ENCODE measurements at regions not wholly inside any gene's neighbourhood (a gene's known extent, or its start where the extent isn't known, plus 50 kb on each side); places are given as distances from the start of the nearest gene placed in this dataset.

DNA sequence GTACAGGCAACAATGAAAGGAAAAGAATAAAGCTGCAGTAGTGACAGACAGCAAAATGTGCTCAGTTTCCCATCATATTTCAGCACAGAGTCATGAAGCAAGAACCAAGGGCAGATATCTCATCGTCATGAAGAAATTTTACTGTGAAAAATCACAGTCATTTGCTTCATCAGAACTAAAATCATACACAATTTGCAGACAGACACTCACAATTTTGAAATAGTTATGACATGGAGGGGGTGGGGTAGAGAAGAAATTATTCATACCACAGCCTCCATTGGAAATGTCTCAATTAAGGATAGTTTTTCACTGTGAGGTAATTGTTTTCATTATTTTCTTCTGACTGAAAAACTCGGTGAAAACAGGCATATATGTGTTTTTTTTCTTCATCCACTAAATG lies 78.8 kb upstream of the CNTN3 start:
- Mint-ChIP-seq H3K36me3 (ENCODE audit: low read depth) (no peaks in the 10 kb centered on the region), H3K4me3 (no peak overlapping the region), H3K27ac (no peak overlapping the region), H3K9me3 (no peaks in the 10 kb centered on the region), H3K4me1 (no peaks in the 10 kb centered on the region), H3K27me3 (ENCODE audit: insufficient read depth) (no peaks in the 10 kb centered on the region)
- Histone ChIP-seq H3K9me3 (ENCODE audit: control insufficient read depth, low read length) (peaks cover 4% of the 10 kb centered on the region), H3K27me3 (ENCODE audit: control insufficient read depth, insufficient read depth, low read length, poor library complexity, severe bottlenecking) (no peaks in the 10 kb centered on the region), H3K36me3 (ENCODE audit: control insufficient read depth, insufficient read depth, low read length) (no peaks in the 10 kb centered on the region), H3K9ac (ENCODE audit: extremely low read depth, low read length, poor library complexity, severe bottlenecking) (no peak overlapping the region), H3K27ac (ENCODE audit: low read depth, low read length) (no peak overlapping the region), H3K4me3 (ENCODE audit: low read length) (no peak overlapping the region), H3K4me1 (ENCODE audit: control insufficient read depth, insufficient read depth, low read length) (peaks cover 4% of the 10 kb centered on the region)
- DNase-seq, result no peak
- TF ChIP-seq, protein P1, sequence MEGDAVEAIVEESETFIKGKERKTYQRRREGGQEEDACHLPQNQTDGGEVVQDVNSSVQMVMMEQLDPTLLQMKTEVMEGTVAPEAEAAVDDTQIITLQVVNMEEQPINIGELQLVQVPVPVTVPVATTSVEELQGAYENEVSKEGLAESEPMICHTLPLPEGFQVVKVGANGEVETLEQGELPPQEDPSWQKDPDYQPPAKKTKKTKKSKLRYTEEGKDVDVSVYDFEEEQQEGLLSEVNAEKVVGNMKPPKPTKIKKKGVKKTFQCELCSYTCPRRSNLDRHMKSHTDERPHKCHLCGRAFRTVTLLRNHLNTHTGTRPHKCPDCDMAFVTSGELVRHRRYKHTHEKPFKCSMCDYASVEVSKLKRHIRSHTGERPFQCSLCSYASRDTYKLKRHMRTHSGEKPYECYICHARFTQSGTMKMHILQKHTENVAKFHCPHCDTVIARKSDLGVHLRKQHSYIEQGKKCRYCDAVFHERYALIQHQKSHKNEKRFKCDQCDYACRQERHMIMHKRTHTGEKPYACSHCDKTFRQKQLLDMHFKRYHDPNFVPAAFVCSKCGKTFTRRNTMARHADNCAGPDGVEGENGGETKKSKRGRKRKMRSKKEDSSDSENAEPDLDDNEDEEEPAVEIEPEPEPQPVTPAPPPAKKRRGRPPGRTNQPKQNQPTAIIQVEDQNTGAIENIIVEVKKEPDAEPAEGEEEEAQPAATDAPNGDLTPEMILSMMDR (conservative IDR thresholded peaks at IDR 0.05), result no peak
- 93% methylated on average over 2 of the region's 2 CpGs; no CpG with 5 or more reads in 1 of the 2 experiments for WGBS, 2 experiments (ENCODE audit: insufficient coverage in 1 of 2, insufficient read length in 1 of 2)

DNA sequence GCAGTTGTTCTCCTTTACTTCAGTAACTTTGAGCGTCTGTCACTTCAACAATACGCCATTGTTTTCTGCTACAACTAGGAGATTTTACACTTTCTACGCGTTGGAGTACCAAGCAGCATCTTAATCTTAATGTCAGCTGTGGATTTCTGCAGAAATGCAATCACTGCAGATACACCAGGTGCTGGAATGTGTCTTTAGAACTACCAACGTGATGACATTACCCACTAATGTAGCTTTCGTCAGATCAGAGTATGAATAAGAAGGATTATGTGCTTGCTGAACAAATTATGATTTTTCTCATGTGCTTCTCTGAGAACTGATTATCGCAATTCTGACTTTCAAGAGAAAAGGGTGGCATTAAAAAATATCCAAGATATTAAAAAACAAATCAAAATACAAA lies 77.5 kb upstream of the CNTN3 start:
- peaks cover 4% of the 10 kb centered on the region for H3K4me1 ChIP-seq (ENCODE audit: control insufficient read depth, insufficient read depth, low read length)
- TF ChIP-seq, protein P1 (conservative IDR thresholded peaks at IDR 0.05), result no peak
- H3K9ac ChIP-seq (ENCODE audit: extremely low read depth, low read length, poor library complexity, severe bottlenecking), result no peak overlapping the region
- no peaks in the 10 kb centered on the region for H3K27me3 ChIP-seq (ENCODE audit: control insufficient read depth, insufficient read depth, low read length, poor library complexity, severe bottlenecking)
- H3K4me3 ChIP-seq (ENCODE audit: low read length), result no peak overlapping the region
- Mint-ChIP-seq H3K4me1 (no peaks in the 10 kb centered on the region), H3K27ac (no peak overlapping the region), H3K36me3 (ENCODE audit: low read depth) (no peaks in the 10 kb centered on the region), H3K9me3 (no peaks in the 10 kb centered on the region), H3K4me3 (no peak overlapping the region), H3K27me3 (ENCODE audit: insufficient read depth) (no peaks in the 10 kb centered on the region)
- no peak for DNase-seq
- no peak overlapping the region for H3K27ac ChIP-seq (ENCODE audit: low read depth, low read length)
- H3K36me3 ChIP-seq (ENCODE audit: control insufficient read depth, insufficient read depth, low read length), result no peaks in the 10 kb centered on the region
- WGBS, 2 experiments (ENCODE audit: insufficient coverage in 1 of 2, insufficient read length in 1 of 2), result 84 to 89% methylated on average over 6 to 7 of the region's 7 CpGs
- peaks cover 4% of the 10 kb centered on the region for H3K9me3 ChIP-seq (ENCODE audit: control insufficient read depth, low read length)

DNA sequence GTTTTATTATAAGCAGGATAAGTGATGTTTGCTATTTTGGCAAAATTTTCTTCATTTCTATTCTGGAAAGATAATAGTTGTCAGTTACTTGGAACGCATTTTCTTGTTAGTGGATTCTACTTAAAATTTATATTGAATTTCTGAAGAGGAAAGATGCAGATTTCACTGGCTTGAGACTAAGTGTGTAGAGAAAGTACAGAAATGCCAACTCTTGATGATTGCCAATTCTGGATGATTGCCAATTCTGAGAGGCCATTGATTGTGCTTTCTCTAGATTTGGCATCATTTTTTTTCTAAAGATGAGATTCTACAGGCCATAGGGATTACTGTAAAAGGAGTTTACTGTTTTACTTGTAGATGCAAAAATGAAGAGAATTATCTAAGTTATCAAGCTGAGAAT lies 58.9 kb upstream of the CNTN3 start:
- H3K4me3 Mint-ChIP-seq, result no peak overlapping the region
- TF ChIP-seq, protein P1 (conservative IDR thresholded peaks at IDR 0.05), result no peak
- H3K27ac Mint-ChIP-seq, result no peak overlapping the region
- H3K4me3 ChIP-seq (ENCODE audit: low read length), result no peak overlapping the region
- no peaks in the 10 kb centered on the region for H3K9me3 Mint-ChIP-seq
- no peaks in the 10 kb centered on the region for H3K36me3 ChIP-seq (ENCODE audit: control insufficient read depth, insufficient read depth, low read length)
- H3K27me3 ChIP-seq (ENCODE audit: control insufficient read depth, insufficient read depth, low read length, poor library complexity, severe bottlenecking), result no peaks in the 10 kb centered on the region
- no peak overlapping the region for H3K27ac ChIP-seq (ENCODE audit: low read depth, low read length)
- H3K36me3 Mint-ChIP-seq (ENCODE audit: low read depth), result no peaks in the 10 kb centered on the region
- no peak for DNase-seq
- H3K4me1 ChIP-seq (ENCODE audit: control insufficient read depth, insufficient read depth, low read length), result no peaks in the 10 kb centered on the region
- H3K27me3 Mint-ChIP-seq (ENCODE audit: insufficient read depth), result no peaks in the 10 kb centered on the region
- WGBS, 2 experiments (ENCODE audit: insufficient coverage in 1 of 2, insufficient read length in 1 of 2), result 89 to 100% methylated on average over 1 of the region's 1 CpG
- H3K9me3 ChIP-seq (ENCODE audit: control insufficient read depth, low read length), result peaks cover under 1% of the 10 kb centered on the region
- H3K4me1 Mint-ChIP-seq, result peaks cover 5% of the 10 kb centered on the region
- no peak overlapping the region for H3K9ac ChIP-seq (ENCODE audit: extremely low read depth, low read length, poor library complexity, severe bottlenecking)
